ENCODE measurements at regions not wholly inside any gene's neighbourhood (a gene's known extent, or its start where the extent isn't known, plus 50 kb on each side); places are given as distances from the start of the nearest gene placed in this dataset.
"Not testable (repeated sequence)": the region's sequence is repeated elsewhere in the genome, so short reads cannot be mapped to it uniquely, and the experiment has no call there.

- not testable (repeated sequence) for DNase-seq
Observed at GRCh38 chr9:40361018-40361417, 767.5 kb downstream of the FOXD4L6 start.

- not testable (repeated sequence) for DNase-seq
Observed at GRCh38 chr9:40330958-40331357, 797.5 kb downstream of the FOXD4L6 start.

- DNase-seq: not testable (repeated sequence)
Observed at GRCh38 chr9:40328907-40329306, 799.6 kb downstream of the FOXD4L6 start.

- not testable (repeated sequence) for DNase-seq
Observed at GRCh38 chr9:40326179-40326578, 802.3 kb downstream of the FOXD4L6 start.

- DNase-seq: not testable (repeated sequence)
Observed at GRCh38 chr9:40322730-40323129, 805.8 kb downstream of the FOXD4L6 start.

- not testable (repeated sequence) for DNase-seq
Observed at GRCh38 chr9:40321857-40322256, 806.6 kb downstream of the FOXD4L6 start.

GRCh38 chr9:40321204-40321603, 807.3 kb downstream of the FOXD4L6 start:
- DNase-seq: not testable (repeated sequence)

- not testable (repeated sequence) for DNase-seq
Observed at GRCh38 chr9:40315215-40315614, 813.3 kb downstream of the FOXD4L6 start.

- peak; percentile 19 for DNase-seq
Observed at GRCh38 chr9:40289999-40290398, 838.5 kb downstream of the FOXD4L6 start.
